HCT116 (cell line): ENCODE measurements at regions not wholly inside any gene's neighbourhood (a gene's known extent, or its start where the extent isn't known, plus 50 kb on each side); places are given as distances from the start of the nearest gene placed in this dataset.

Experiments
- CTCF ChIP-seq, 3 experiments: fragments of 200-600 bp in 1 of 3; sonication (generic) in 1 of 3; IDR thresholded peaks in 2 of 3; conservative IDR thresholded peaks in 1 of 3; 2 replicates each; pipeline ENCODE4 v1.5.1; 2012 to 2017; ENCODE audit warnings: low read depth in 2 of 3, low read length in 2 of 3, antibody characterized with exemption in 1 of 3, borderline replicate concordance in 1 of 3, control low read depth in 1 of 3, mild to moderate bottlenecking in 1 of 3, mixed read lengths in 1 of 3, mixed run types in 1 of 3, moderate library complexity in 1 of 3; ENCODE audit not compliant: insufficient read depth in 1 of 3
- JUND ChIP-seq: IDR thresholded peaks from 2 replicates; pipeline ENCODE4 v1.6.1; 2012
- MAX ChIP-seq: IDR thresholded peaks from 2 replicates; pipeline ENCODE4 v1.6.1; 2012
- POLR2A ChIP-seq: IDR thresholded peaks from 2 replicates; pipeline ENCODE4 v1.7.0; 2011; ENCODE audit warnings: borderline replicate concordance; ENCODE audit not compliant: insufficient read depth, insufficient read length; ENCODE audit errors: extremely low read depth
- POLR2AphosphoS5 ChIP-seq: IDR thresholded peaks from 2 replicates; pipeline ENCODE4 v1.6.1; 2011; ENCODE audit warnings: mild to moderate bottlenecking, low read depth, low read length, moderate library complexity
- REST ChIP-seq: IDR thresholded peaks from 2 replicates; pipeline ENCODE4 v1.6.1; 2012; ENCODE audit warnings: low read depth
- SP1 ChIP-seq: IDR thresholded peaks from 2 replicates; pipeline ENCODE4 v1.6.1; 2012; ENCODE audit warnings: low read depth
- YY1 ChIP-seq: IDR thresholded peaks from 2 replicates; pipeline ENCODE4 v1.6.1; 2011; ENCODE audit warnings: low read length, low read depth, moderate library complexity, mild to moderate bottlenecking; ENCODE audit not compliant: insufficient replicate concordance; ENCODE audit errors: extremely low read depth
- ZBTB33 ChIP-seq: IDR thresholded peaks from 2 replicates; pipeline ENCODE4 v1.6.1; 2011; ENCODE audit warnings: mild to moderate bottlenecking, low read length, moderate library complexity; ENCODE audit not compliant: insufficient replicate concordance; ENCODE audit errors: extremely low read depth

- no peak for TF ChIP-seq CTCF (IDR thresholded peaks at IDR 0.05 in 2 of 3, conservative IDR thresholded peaks at IDR 0.05 in 1 of 3; ENCODE audit: borderline replicate concordance in 1 of 3, insufficient read depth in 1 of 3, low read depth in 2 of 3, low read length in 2 of 3)
- TF ChIP-seq POLR2AphosphoS5, result no peak
- TF ChIP-seq SP1, result no peak
- TF ChIP-seq ZBTB33, result no peak
- no peak for TF ChIP-seq MAX
- TF ChIP-seq JUND, result no peak
- TF ChIP-seq YY1, result no peak
- TF ChIP-seq REST, result no peak
- no peak for TF ChIP-seq POLR2A
These were observed 164.9 kb downstream of the SLC24A2 start for GRCh38 chr9:19623941-19624340.
